ENCODE measurements at regions not wholly inside any gene's neighbourhood (a gene's known extent, or its start where the extent isn't known, plus 50 kb on each side); places are given as distances from the start of the nearest gene placed in this dataset.

- no peak for DNase-seq (ENCODE audit: low spot score)
- no peaks in the 10 kb centered on the region for H3K27me3 ChIP-seq
- no peak overlapping the region for H3K27ac ChIP-seq
- WGBS (ENCODE audit: low lambda C conversion rate, missing lambda C conversion rate): 96% methylated on average over 2 of the region's 2 CpGs
- H3K4me3 ChIP-seq: no peak overlapping the region
- no peaks in the 10 kb centered on the region for H3K9me3 ChIP-seq (ENCODE audit: low read depth)
- peaks cover 31% of the 10 kb centered on the region for H3K4me1 ChIP-seq (ENCODE audit: insufficient read depth)
- H3K36me3 ChIP-seq (replicated peaks; ENCODE audit: insufficient read depth, low read depth): no peaks in the 10 kb centered on the region
- no peaks in the 10 kb centered on the region for H4K20me1 ChIP-seq (ENCODE audit: insufficient read depth, poor library complexity, severe bottlenecking)
- no peaks in the 10 kb centered on the region for H3K9me2 ChIP-seq (replicated peaks; ENCODE audit: insufficient read depth)
- H3K4me2 ChIP-seq: no peak overlapping the region
- no peak overlapping the region for H2AFZ ChIP-seq
- H3K79me2 ChIP-seq: no peaks in the 10 kb centered on the region
- no peak for TF ChIP-seq CTCF (IDR thresholded peaks at IDR 0.05; ENCODE audit: poor library complexity)
- TF ChIP-seq EZH2phosphoT487 (IDR thresholded peaks at IDR 0.05; ENCODE audit: low read depth, severe bottlenecking, unreplicated experiment): no peak
- no peak for TF ChIP-seq EZH2 (IDR thresholded peaks at IDR 0.05; ENCODE audit: borderline replicate concordance)
Observed at GRCh38 chr5:172553167-172553566, 87.9 kb upstream of the NEURL1B start.

GRCh38 chr5:172550996-172551395, 90.1 kb upstream of the NEURL1B start:
- Histone ChIP-seq H2AFZ (no peak overlapping the region), H3K4me2 (no peak overlapping the region), H3K9me2 (replicated peaks; ENCODE audit: insufficient read depth) (no peaks in the 10 kb centered on the region), H3K79me2 (no peaks in the 10 kb centered on the region), H4K20me1 (ENCODE audit: insufficient read depth, poor library complexity, severe bottlenecking) (no peaks in the 10 kb centered on the region), H3K27ac (no peak overlapping the region), H3K9me3 (ENCODE audit: low read depth) (no peaks in the 10 kb centered on the region), H3K4me1 (ENCODE audit: insufficient read depth) (peaks cover 17% of the 10 kb centered on the region), H3K36me3 (replicated peaks; ENCODE audit: insufficient read depth, low read depth) (no peaks in the 10 kb centered on the region), H3K27me3 (no peaks in the 10 kb centered on the region), H3K4me3 (no peak overlapping the region)
- DNase-seq (ENCODE audit: low spot score): no peak
- 71% methylated on average over 9 of the region's 9 CpGs for WGBS (ENCODE audit: low lambda C conversion rate, missing lambda C conversion rate)
- TF ChIP-seq EZH2phosphoT487 (IDR thresholded peaks at IDR 0.05; ENCODE audit: low read depth, severe bottlenecking, unreplicated experiment): no peak
- no peak for TF ChIP-seq CTCF (IDR thresholded peaks at IDR 0.05; ENCODE audit: poor library complexity)
- TF ChIP-seq EZH2 (IDR thresholded peaks at IDR 0.05; ENCODE audit: borderline replicate concordance): no peak

- 90% methylated on average over 9 of the region's 9 CpGs for WGBS (ENCODE audit: low lambda C conversion rate, missing lambda C conversion rate)
- H3K27ac ChIP-seq: no peak overlapping the region
Observed at GRCh38 chr5:172550096-172550765, 90.8 kb upstream of the NEURL1B start.

More at GRCh38 chr5:172550096-172550765, 90.8 kb upstream of the NEURL1B start:
- H3K36me3 ChIP-seq (replicated peaks; ENCODE audit: insufficient read depth, low read depth): no peaks in the 10 kb centered on the region
- no peak overlapping the region for H3K4me2 ChIP-seq
- no peaks in the 10 kb centered on the region for H3K27me3 ChIP-seq
- no peaks in the 10 kb centered on the region for H4K20me1 ChIP-seq (ENCODE audit: insufficient read depth, poor library complexity, severe bottlenecking)
- H2AFZ ChIP-seq: no peak overlapping the region
- H3K9me2 ChIP-seq (replicated peaks; ENCODE audit: insufficient read depth): no peaks in the 10 kb centered on the region
- TF ChIP-seq EZH2phosphoT487 (IDR thresholded peaks at IDR 0.05; ENCODE audit: low read depth, severe bottlenecking, unreplicated experiment): no peak
- TF ChIP-seq EZH2 (IDR thresholded peaks at IDR 0.05; ENCODE audit: borderline replicate concordance): no peak
- TF ChIP-seq CTCF (IDR thresholded peaks at IDR 0.05; ENCODE audit: poor library complexity): no peak
- H3K79me2 ChIP-seq: no peaks in the 10 kb centered on the region
- no peaks in the 10 kb centered on the region for H3K9me3 ChIP-seq (ENCODE audit: low read depth)
- no peak overlapping the region for H3K4me3 ChIP-seq
- DNase-seq (ENCODE audit: low spot score): no peak
- peaks cover 14% of the 10 kb centered on the region for H3K4me1 ChIP-seq (ENCODE audit: insufficient read depth)
